ENCODE measurements at regions not wholly inside any gene's neighbourhood (a gene's known extent, or its start where the extent isn't known, plus 50 kb on each side); places are given as distances from the start of the nearest gene placed in this dataset.

GRCh38 chr3:8224941-8225340 is 276.7 kb upstream of the LMCD1 start:
- Histone ChIP-seq H3K27me3 (no peaks in the 10 kb centered on the region), H3K4me3 (no peak overlapping the region), H3K36me3 (no peaks in the 10 kb centered on the region), H3K4me1 (no peaks in the 10 kb centered on the region), H3K27ac (no peak overlapping the region), H3K9me3 (no peaks in the 10 kb centered on the region)
- DNase-seq, result no peak
- TF ChIP-seq CTCF (IDR thresholded peaks at IDR 0.05) (no peak), POLR2AphosphoS5 (IDR thresholded peaks at IDR 0.05) (no peak), POLR2A (IDR thresholded peaks at IDR 0.05) (no peak), EP300 (IDR thresholded peaks at IDR 0.05; ENCODE audit: low read depth) (no peak)
- 78 to 85% methylated on average over 6 of the region's 6 CpGs for WGBS, 2 donors (ENCODE audit: low coverage in 1 of 2)
- in situ Hi-C loops (cut with MboI; ENCODE audit: low pct_ligation_motif_present in 1 of 4, low pct_unique_long_range_greater_than_20kb in 1 of 4, low sequenced_read_pairs in 3 of 4), result no loop called here
- intact Hi-C loops (cut with DNase I; ENCODE audit: low total_unique reads), result no loop called here

- Histone ChIP-seq H3K9me3 (no peaks in the 10 kb centered on the region), H3K4me1 (no peaks in the 10 kb centered on the region), H3K4me3 (no peak overlapping the region), H3K27ac (no peak overlapping the region), H3K36me3 (no peaks in the 10 kb centered on the region), H3K27me3 (no peaks in the 10 kb centered on the region)
- DNase-seq, result no peak
- intact Hi-C loops (cut with DNase I; ENCODE audit: low total_unique reads) (no loop called here), in situ Hi-C loops (cut with MboI; ENCODE audit: low pct_ligation_motif_present in 1 of 4, low pct_unique_long_range_greater_than_20kb in 1 of 4, low sequenced_read_pairs in 3 of 4) (no loop called here)
- 77 to 87% methylated on average over 2 of the region's 2 CpGs for WGBS, 2 donors (ENCODE audit: low coverage in 1 of 2)
- TF ChIP-seq POLR2AphosphoS5 (IDR thresholded peaks at IDR 0.05) (no peak), CTCF (IDR thresholded peaks at IDR 0.05) (no peak), EP300 (IDR thresholded peaks at IDR 0.05; ENCODE audit: low read depth) (no peak), POLR2A (IDR thresholded peaks at IDR 0.05) (no peak)
Measured at GRCh38 chr3:8233938-8234337, 267.7 kb upstream of the LMCD1 start.

- no peaks in the 10 kb centered on the region for H3K4me1 ChIP-seq
- TF ChIP-seq CTCF (IDR thresholded peaks at IDR 0.05) (no peak), POLR2AphosphoS5 (IDR thresholded peaks at IDR 0.05) (no peak), POLR2A (IDR thresholded peaks at IDR 0.05) (no peak), EP300 (IDR thresholded peaks at IDR 0.05; ENCODE audit: low read depth) (no peak)
- no peak overlapping the region for H3K4me3 ChIP-seq
- intact Hi-C loops (cut with DNase I; ENCODE audit: low total_unique reads) (no loop called here), in situ Hi-C loops (cut with MboI; ENCODE audit: low pct_ligation_motif_present in 1 of 4, low pct_unique_long_range_greater_than_20kb in 1 of 4, low sequenced_read_pairs in 3 of 4) (no loop called here)
- H3K36me3 ChIP-seq, result no peaks in the 10 kb centered on the region
- no peak overlapping the region for H3K27ac ChIP-seq
- no peaks in the 10 kb centered on the region for H3K27me3 ChIP-seq
- no peaks in the 10 kb centered on the region for H3K9me3 ChIP-seq
- 79 to 80% methylated on average over 3 of the region's 3 CpGs for WGBS, 2 donors (ENCODE audit: low coverage in 1 of 2)
- DNase-seq, result no peak
Measured at GRCh38 chr3:8236264-8236663, 265.4 kb upstream of the LMCD1 start.

- H3K27me3 ChIP-seq, result no peaks in the 10 kb centered on the region
- no peak for DNase-seq
- no peaks in the 10 kb centered on the region for H3K36me3 ChIP-seq
- no peak overlapping the region for H3K27ac ChIP-seq
- H3K9me3 ChIP-seq, result peaks cover 0 to 3% of the 10 kb centered on the region in 2 donors
- in situ Hi-C loops (cut with MboI; ENCODE audit: low pct_ligation_motif_present in 1 of 4, low pct_unique_long_range_greater_than_20kb in 1 of 4, low sequenced_read_pairs in 3 of 4) (no loop called here), intact Hi-C loops (cut with DNase I; ENCODE audit: low total_unique reads) (no loop called here)
- H3K4me3 ChIP-seq, result no peak overlapping the region
- H3K4me1 ChIP-seq, result no peaks in the 10 kb centered on the region
- 70 to 73% methylated on average over 4 to 5 of the region's 5 CpGs for WGBS, 2 donors (ENCODE audit: low coverage in 1 of 2)
- TF ChIP-seq EP300 (IDR thresholded peaks at IDR 0.05; ENCODE audit: low read depth) (no peak), POLR2A (IDR thresholded peaks at IDR 0.05) (no peak), POLR2AphosphoS5 (IDR thresholded peaks at IDR 0.05) (no peak), CTCF (IDR thresholded peaks at IDR 0.05) (no peak)
Measured at GRCh38 chr3:8237893-8238292, 263.7 kb upstream of the LMCD1 start.
